ENCODE measurements at regions not wholly inside any gene's neighbourhood (a gene's known extent, or its start where the extent isn't known, plus 50 kb on each side); places are given as distances from the start of the nearest gene placed in this dataset.

DNA sequence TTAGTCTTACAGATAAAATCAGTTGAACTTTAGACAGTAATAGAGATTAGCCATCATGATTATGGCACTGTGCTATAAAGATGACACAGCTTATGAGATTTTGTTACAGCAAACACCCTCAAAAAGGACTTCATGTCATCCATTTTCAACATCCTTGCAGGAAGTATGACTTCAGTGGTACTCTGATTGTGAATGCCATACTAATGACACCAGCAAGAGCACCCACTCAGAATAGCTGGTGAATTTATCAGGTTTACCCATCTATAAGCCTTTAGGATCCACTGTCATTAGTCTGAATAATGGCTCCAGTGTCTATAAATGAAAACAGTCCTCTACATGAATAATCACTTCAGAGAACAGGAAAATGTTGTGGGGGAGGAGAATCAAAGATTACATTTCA lies 615.2 kb downstream of the RPS29 start:
- TF ChIP-seq, protein P1, sequence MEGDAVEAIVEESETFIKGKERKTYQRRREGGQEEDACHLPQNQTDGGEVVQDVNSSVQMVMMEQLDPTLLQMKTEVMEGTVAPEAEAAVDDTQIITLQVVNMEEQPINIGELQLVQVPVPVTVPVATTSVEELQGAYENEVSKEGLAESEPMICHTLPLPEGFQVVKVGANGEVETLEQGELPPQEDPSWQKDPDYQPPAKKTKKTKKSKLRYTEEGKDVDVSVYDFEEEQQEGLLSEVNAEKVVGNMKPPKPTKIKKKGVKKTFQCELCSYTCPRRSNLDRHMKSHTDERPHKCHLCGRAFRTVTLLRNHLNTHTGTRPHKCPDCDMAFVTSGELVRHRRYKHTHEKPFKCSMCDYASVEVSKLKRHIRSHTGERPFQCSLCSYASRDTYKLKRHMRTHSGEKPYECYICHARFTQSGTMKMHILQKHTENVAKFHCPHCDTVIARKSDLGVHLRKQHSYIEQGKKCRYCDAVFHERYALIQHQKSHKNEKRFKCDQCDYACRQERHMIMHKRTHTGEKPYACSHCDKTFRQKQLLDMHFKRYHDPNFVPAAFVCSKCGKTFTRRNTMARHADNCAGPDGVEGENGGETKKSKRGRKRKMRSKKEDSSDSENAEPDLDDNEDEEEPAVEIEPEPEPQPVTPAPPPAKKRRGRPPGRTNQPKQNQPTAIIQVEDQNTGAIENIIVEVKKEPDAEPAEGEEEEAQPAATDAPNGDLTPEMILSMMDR (IDR thresholded peaks at IDR 0.05) = no peak
- no peak for TF ChIP-seq ZFX (IDR thresholded peaks at IDR 0.05; ENCODE audit: borderline replicate concordance)

All from 22Rv1 (cell line).